KMS-11 (cell line): ENCODE measurements at regions not wholly inside any gene's neighbourhood (a gene's known extent, or its start where the extent isn't known, plus 50 kb on each side); places are given as distances from the start of the nearest gene placed in this dataset.
A peak's percentile ranks its signal among the peaks of the same experiment; 100 is the strongest.
"Not testable (repeated sequence)": the region's sequence is repeated elsewhere in the genome, so short reads cannot be mapped to it uniquely, and the experiment has no call there.

Experiments
- H2AFZ ChIP-seq: fragments of 200-600 bp; sonication (generic); 2 replicates; pipeline ENCODE4 v1.6.1; 2016; ENCODE audit warnings: antibody characterized with exemption, mixed run types, low read depth
- H3K27ac ChIP-seq: fragments of 200-600 bp; sonication (generic); 2 replicates; pipeline ENCODE4 v1.6.1; 2016; ENCODE audit warnings: mild to moderate bottlenecking, mixed run types
- H3K27me3 ChIP-seq: fragments of 200-600 bp; sonication (generic); 2 replicates; pipeline ENCODE4 v1.6.1; 2017; ENCODE audit warnings: mild to moderate bottlenecking, low read depth, mixed run types, moderate library complexity; ENCODE audit not compliant: insufficient read depth
- H3K36me3 ChIP-seq: fragments of 200-600 bp; sonication (generic); 2 replicates; pipeline ENCODE4 v1.6.1; 2017; ENCODE audit warnings: mild to moderate bottlenecking, mixed run types; ENCODE audit not compliant: insufficient read depth
- H3K4me1 ChIP-seq: fragments of 200-600 bp; sonication (generic); 2 replicates; pipeline ENCODE4 v1.6.1; 2016; ENCODE audit warnings: mild to moderate bottlenecking, low read depth, mixed run types; ENCODE audit not compliant: poor library complexity, severe bottlenecking
- H3K4me2 ChIP-seq: fragments of 200-600 bp; sonication (generic); 2 replicates; pipeline ENCODE4 v1.7.0; 2016; ENCODE audit warnings: mild to moderate bottlenecking, mixed run types
- H3K4me3 ChIP-seq: fragments of 200-600 bp; sonication (generic); IDR thresholded peaks from 2 replicates; pipeline ENCODE4 v1.6.1; 2017; ENCODE audit warnings: low read depth, low read length, mixed read lengths; ENCODE audit not compliant: insufficient read depth
- H3K79me2 ChIP-seq: fragments of 200-600 bp; sonication (generic); 2 replicates; pipeline ENCODE4 v1.6.1; 2016; ENCODE audit warnings: low read depth, mixed run types; ENCODE audit not compliant: insufficient read depth
- H3K9ac ChIP-seq: fragments of 200-600 bp; sonication (generic); 2 replicates; pipeline ENCODE4 v1.6.1; 2016; ENCODE audit warnings: mild to moderate bottlenecking, mixed run types
- H4K20me1 ChIP-seq: fragments of 200-600 bp; sonication (generic); 2 replicates; pipeline ENCODE4 v1.6.1; 2016; ENCODE audit warnings: mild to moderate bottlenecking, mixed run types; ENCODE audit not compliant: insufficient read depth
- TF ChIP-seq, protein P1 (sequence below): fragments of 200-600 bp; sonication (generic); conservative IDR thresholded peaks from 2 replicates; pipeline ENCODE4 v1.6.1; 2017; ENCODE audit warnings: low read depth, mild to moderate bottlenecking, antibody characterized with exemption, low read length, moderate library complexity, mixed read lengths

DNA sequence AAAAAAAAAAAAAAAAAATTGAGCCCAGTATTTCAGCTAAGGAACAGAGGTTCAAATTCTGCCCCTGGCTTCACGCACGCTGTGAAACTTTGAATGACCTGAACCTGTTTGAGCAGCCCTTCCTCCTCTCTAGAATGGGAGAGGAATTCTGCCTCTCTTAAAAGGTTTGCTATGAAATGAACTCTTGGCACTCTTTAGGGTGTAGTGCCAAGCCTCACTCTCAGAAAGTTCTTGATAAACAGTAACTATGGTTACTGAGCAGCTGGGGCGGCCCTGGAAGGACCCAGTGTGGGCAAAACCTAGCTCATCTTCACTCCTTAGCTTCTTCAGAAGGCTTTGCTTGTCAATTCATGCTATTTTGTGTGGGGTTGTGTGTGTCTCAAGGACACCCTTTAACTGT, 73.7 kb downstream of the GEMIN8 start:
- H3K27me3 ChIP-seq = no peaks in the 10 kb centered on the region
- H4K20me1 ChIP-seq = no peaks in the 10 kb centered on the region
- H3K36me3 ChIP-seq = no peaks in the 10 kb centered on the region
- peaks cover 84% of the 10 kb centered on the region for H3K4me1 ChIP-seq
- H3K9ac ChIP-seq = no peak overlapping the region
- no peak overlapping the region for H3K4me3 ChIP-seq
- no peak overlapping the region; the same call in 1 of the 2 replicates for H2AFZ ChIP-seq
- TF ChIP-seq, protein P1, sequence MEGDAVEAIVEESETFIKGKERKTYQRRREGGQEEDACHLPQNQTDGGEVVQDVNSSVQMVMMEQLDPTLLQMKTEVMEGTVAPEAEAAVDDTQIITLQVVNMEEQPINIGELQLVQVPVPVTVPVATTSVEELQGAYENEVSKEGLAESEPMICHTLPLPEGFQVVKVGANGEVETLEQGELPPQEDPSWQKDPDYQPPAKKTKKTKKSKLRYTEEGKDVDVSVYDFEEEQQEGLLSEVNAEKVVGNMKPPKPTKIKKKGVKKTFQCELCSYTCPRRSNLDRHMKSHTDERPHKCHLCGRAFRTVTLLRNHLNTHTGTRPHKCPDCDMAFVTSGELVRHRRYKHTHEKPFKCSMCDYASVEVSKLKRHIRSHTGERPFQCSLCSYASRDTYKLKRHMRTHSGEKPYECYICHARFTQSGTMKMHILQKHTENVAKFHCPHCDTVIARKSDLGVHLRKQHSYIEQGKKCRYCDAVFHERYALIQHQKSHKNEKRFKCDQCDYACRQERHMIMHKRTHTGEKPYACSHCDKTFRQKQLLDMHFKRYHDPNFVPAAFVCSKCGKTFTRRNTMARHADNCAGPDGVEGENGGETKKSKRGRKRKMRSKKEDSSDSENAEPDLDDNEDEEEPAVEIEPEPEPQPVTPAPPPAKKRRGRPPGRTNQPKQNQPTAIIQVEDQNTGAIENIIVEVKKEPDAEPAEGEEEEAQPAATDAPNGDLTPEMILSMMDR = no peak
- H3K4me2 ChIP-seq = peak overlapping the region; percentile 33
- no peak overlapping the region for H3K27ac ChIP-seq
- H3K79me2 ChIP-seq = no peaks in the 10 kb centered on the region

DNA sequence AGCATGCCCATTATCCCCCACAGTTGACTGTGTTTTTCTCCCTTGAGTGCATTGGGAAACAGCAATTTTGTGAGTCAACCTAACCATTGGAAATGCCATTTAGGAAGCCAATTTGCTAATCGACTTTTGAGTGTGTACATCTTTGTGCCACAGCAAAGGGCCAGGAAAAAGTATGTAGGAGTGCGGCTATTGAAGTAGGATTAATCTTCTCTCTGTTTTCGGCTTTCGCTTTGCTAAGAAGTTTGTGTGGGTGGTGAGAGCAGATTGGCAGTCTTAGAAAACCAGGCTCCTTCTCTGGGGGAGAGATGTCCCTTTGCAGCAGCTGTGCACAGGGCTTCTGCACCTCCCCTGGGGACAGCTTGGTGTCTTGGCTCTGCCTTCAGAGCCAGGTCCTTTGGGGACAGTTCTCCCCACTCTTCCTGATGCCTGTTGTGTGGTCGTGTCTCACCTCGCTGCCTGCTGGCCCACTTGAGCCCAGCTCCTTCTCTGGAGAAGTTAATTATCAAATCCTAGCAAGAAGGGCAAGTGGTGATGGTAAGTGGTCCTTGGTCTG, 74.5 kb downstream of the GEMIN8 start:
- no peaks in the 10 kb centered on the region for H3K36me3 ChIP-seq
- H3K4me3 ChIP-seq = no peak overlapping the region
- no peaks in the 10 kb centered on the region for H3K79me2 ChIP-seq
- TF ChIP-seq, protein P1 = no peak
- no peak overlapping the region for H3K9ac ChIP-seq
- peak overlapping the region; percentile 33; the same call in 1 of the 2 replicates for H3K4me2 ChIP-seq
- no peak overlapping the region for H2AFZ ChIP-seq
- H3K4me1 ChIP-seq = peaks cover 92% of the 10 kb centered on the region
- H3K27ac ChIP-seq = no peak overlapping the region; the same call in 1 of the 2 replicates
- no peaks in the 10 kb centered on the region for H3K27me3 ChIP-seq
- no peaks in the 10 kb centered on the region for H4K20me1 ChIP-seq

DNA sequence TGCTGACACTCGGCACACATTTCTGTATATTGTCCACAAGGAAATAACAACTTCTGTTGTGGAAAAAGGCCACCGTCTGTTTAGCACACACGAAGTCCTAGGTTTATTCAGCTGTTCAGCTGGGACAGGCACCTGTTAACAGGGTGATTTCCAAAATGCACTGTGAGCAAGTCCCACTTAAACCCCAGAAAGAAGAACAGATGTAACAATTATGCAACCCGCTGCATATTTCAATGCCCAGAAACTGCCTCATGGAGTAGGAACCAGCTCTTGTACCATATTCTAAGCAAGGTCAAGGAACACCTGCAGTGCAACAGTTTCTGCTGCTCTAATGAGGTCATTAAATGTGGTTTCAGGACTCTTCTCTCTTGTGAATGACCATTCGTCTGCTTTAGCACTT, 77.1 kb downstream of the GEMIN8 start:
- Histone ChIP-seq H3K27ac (peak overlapping the region; percentile 88), H3K79me2 (no peaks in the 10 kb centered on the region), H3K9ac (peak overlapping the region; percentile 26; the same call in 1 of the 2 replicates), H3K27me3 (no peaks in the 10 kb centered on the region), H2AFZ (no peak overlapping the region), H3K36me3 (no peaks in the 10 kb centered on the region), H4K20me1 (no peaks in the 10 kb centered on the region), H3K4me2 (peak overlapping the region; percentile 77), H3K4me1 (peaks cover 74% of the 10 kb centered on the region), H3K4me3 (no peak overlapping the region)
- TF ChIP-seq, protein P1 = no peak

GRCh38 chrX:13946223-13946622, 83.5 kb downstream of the GEMIN8 start:
- not testable (repeated sequence) for H4K20me1 ChIP-seq, H3K27ac ChIP-seq, H3K36me3 ChIP-seq, H3K27me3 ChIP-seq, H3K4me3 ChIP-seq, H3K9ac ChIP-seq, H3K79me2 ChIP-seq, H3K4me2 ChIP-seq, H2AFZ ChIP-seq
- H3K4me1 ChIP-seq = peaks cover 12% of the 10 kb centered on the region

DNA sequence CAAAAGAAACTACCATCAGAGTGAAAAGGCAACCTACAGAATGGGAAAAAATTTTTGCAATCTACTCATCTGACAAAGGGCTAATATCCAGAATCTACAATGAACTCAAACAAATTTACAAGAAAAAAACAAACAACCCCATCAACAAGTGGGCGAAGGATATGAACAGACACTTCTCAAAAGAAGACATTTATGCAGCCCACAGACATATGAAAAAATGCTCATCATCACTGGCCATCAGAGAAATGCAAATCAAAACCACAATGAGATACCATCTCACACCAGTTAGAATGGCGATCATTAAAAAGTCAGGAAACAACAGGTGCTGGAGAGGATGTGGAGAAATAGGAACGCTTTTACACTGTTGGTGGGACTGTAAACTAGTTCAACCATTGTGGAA, 83.9 kb downstream of the GEMIN8 start:
- H3K4me3 ChIP-seq, H3K4me1 ChIP-seq, H3K9ac ChIP-seq, H3K27ac ChIP-seq, H3K4me2 ChIP-seq, H4K20me1 ChIP-seq, H3K27me3 ChIP-seq, H2AFZ ChIP-seq, H3K36me3 ChIP-seq, H3K79me2 ChIP-seq: not testable (repeated sequence)
